Right renal cortex interstitium (tissue), 3 donors: ENCODE measurements at regions not wholly inside any gene's neighbourhood (a gene's known extent, or its start where the extent isn't known, plus 50 kb on each side); places are given as distances from the start of the nearest gene placed in this dataset.

Experiments
- DNase-seq, 3 donors: peaks; one replicate each; pipeline ENCODE4 v3.0.0-alpha.2; 2013; ENCODE audit warnings: low read depth in 3 of 3, low spot score in 2 of 3

GRCh38 chr11:130611791-130612251, 163.4 kb downstream of the ADAMTS15 start:
- DNase-seq: no peak

GRCh38 chr11:130612291-130612851, 163.9 kb downstream of the ADAMTS15 start:
- no peak for DNase-seq

- no peak for DNase-seq
These were observed 165.0 kb downstream of the ADAMTS15 start for GRCh38 chr11:130613396-130613795.

DNA sequence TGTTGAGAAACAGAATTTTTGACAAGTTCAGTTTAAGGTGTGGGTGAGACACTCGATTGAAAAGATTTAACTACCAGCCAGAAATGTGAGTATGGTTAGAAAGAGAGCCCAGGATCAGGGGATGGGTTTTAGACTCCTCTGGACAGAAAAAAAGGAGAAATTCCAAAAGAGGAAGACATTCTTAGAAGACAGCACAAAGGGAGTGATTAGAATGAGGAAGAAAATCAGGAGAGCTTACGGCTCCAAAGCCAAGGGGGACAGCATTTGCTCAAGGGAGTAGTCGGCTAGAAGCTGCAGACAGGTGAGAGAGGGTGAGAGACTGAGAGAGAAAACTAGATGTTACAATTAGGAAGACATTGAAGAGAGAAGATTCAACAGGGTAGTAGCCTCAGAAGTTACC, 166.1 kb downstream of the ADAMTS15 start:
- DNase-seq: no peak

DNA sequence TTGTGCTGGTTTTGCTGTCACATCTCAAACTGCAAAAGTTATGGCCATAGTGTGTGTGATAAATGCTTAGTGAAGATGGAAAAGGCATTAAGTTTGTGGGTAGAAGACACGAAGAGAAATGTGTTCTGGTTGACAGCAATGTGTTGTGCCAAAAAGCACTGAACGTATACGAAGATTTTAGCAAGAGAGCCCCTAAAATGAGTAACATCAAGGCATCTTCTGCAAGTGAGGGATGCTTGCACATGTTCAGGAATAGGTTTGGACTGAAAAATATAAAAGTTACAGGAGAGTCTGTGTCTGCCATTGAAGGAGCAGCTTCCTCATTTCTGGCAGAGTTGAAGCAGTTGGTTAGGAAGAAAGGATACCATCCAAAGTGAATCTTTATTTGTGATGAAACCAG, 167.1 kb downstream of the ADAMTS15 start:
- no peak for DNase-seq

- no peak for DNase-seq
These were observed 168.1 kb downstream of the ADAMTS15 start for GRCh38 chr11:130616573-130616972.

- no peak for DNase-seq
These were observed 168.6 kb downstream of the ADAMTS15 start for GRCh38 chr11:130617001-130617400.

DNA sequence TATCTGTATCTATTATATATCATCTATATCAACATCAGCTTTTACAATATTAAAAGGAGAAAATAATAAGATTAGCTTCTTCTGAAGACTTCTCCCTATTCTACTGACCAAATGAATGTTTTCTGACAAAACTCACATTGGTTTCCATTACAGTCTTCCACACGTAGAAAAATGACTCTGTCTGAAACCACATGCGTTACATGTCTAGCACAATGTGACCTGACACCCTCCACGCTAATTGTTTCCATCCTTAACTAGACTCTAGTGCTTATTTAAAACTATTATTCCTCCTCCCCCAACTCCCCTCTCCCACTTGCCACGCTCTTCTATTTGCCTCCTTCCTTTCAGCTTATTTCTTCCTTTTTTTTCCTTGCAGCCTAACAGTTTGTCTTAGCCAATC, 172.1 kb downstream of the ADAMTS15 start:
- DNase-seq: no peak

DNA sequence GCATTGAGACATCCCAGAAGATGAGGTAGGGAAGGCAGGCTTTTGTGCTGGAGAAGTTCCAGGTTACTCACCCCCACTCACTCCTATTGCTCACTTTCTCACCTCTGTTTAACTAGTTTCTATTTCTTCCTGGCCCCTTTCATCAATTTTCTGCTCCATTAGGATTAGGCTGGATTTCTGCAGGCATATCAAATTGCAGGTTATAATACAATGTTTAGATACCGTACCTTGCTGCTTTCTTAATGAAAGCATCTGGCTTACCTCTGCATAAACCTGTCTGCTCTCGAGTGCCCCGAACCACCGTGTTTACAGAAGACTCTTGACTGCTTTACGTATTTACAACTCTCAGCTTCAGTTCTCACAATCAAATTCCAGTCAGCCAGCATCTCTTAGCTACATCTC, 173.7 kb downstream of the ADAMTS15 start:
- no peak for DNase-seq

DNA sequence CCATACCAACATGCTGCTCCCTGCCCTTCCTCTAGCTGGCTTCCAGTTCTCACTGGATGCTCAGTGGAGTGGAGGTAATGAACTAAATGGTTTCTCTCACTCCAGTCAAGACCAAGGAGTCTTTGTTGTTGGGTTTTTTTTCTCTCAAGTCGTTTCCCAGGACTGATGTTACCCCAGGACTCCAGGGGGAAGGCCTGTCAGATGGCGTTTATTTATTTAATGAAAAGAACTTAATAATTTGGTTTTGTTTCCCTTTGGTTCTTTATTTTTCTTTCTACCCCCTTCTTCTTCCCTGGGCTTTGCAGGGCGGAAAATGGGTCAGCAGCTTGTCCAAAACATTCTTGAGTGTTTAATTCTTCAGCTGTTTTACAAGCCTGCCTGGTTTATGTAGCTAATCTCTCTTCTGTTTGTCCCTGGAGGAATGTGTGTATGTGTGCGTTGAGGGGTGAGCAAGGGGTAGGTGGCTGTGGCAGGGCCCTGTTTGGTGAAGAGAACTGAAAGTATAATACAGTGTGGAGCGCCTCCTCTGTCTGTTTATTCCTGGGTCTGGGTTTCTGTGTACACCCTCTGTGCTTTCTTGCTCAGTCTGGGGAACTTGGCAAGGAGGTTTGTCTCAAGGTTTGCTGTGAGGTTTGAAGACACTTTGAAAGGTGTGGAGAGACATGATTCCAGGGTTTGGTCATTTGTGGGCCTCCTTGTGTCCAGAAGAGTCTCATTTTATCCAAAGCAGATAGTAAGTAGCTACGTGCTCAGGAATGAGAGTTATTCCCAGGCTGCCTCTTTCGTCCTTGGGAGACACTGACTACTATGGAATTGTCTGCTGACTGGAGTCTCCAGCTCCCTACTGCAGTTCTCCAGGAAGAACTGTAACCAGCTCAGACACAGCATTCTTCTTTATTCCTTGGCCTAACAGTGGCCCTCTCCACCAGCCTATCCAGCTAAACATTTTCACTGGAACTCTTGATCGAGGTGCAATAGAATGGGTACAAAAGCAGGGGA, 175.5 kb downstream of the ADAMTS15 start:
- DNase-seq: no peak

- no peak for DNase-seq
These were observed 176.6 kb downstream of the ADAMTS15 start for GRCh38 chr11:130624971-130625544.

DNA sequence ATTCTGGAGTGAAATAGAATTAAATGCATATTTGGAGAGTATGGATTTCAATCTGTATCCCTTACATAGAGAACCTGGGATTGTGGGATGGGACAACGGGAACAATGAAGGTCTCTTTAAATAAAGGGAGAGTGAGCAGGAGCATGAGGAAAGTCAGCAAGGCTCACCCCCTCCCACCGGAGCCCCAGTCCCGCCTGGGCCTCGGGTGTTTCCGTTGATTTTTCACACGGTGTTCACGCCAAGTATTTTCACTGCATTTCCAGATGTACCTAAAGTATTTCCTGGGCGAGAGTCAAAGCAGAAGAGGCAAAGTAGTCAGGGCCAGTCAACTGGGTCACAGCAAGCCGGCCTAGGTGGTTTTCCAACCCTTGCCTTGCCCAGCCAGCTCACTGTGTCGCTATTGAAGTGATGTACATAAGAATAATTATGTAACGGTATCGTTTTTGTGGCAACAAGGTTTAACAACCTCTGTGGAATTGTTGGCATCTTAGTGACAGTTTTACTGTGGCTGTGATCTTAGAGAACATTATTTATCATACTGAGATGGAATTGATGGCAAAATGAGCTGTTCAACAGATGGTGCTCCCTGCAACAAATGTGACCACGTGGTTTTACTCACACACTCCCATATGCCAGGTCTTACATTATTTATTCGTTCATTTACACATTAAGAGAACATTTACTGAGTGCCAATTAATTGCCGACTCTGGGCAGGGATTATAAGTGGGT, 177.3 kb downstream of the ADAMTS15 start:
- DNase-seq: no peak

- no peak for DNase-seq
These were observed 180.6 kb downstream of the ADAMTS15 start for GRCh38 chr11:130629039-130629438.

DNA sequence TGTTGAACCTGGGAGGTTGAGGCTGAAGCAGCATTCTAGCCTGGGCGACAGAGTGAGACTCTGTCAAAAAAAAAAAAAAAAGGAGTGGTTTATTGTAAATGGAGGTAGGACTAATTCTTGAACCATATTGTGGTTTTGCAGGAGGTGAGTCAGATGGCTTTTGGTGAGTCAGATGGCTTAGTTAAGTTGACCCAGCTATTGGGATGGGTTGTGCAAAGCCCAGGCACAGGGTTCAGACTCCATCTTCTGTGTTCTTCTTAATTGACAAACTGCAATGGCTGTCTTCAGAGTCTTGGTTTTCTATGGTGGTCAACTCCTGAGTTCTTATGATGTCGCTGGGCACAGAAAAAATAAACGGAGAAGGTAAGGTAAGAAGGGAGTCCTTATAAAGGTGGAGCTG, 182.7 kb downstream of the ADAMTS15 start:
- DNase-seq: no peak

DNA sequence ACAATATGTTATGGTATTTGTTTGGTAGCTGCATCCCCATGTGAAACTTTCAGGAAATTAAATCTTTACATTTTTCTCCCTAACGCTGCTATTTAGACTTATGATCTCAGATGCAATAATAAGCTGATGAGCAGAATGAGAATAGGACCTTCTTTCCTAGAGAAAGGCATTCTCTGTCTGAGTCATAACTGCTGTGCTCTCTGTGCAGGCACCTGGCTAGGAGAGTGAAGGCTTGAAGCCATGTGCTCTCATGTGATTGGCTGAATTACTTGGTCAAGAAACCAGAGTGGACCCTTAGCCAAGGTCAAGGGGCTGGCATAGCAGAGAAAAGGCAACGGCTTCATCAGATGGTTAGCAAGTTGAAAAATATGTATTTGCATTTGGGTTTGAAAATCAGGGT, 185.0 kb downstream of the ADAMTS15 start:
- DNase-seq: no peak

GRCh38 chr11:130634186-130634585, 185.7 kb downstream of the ADAMTS15 start:
- DNase-seq: no peak

DNA sequence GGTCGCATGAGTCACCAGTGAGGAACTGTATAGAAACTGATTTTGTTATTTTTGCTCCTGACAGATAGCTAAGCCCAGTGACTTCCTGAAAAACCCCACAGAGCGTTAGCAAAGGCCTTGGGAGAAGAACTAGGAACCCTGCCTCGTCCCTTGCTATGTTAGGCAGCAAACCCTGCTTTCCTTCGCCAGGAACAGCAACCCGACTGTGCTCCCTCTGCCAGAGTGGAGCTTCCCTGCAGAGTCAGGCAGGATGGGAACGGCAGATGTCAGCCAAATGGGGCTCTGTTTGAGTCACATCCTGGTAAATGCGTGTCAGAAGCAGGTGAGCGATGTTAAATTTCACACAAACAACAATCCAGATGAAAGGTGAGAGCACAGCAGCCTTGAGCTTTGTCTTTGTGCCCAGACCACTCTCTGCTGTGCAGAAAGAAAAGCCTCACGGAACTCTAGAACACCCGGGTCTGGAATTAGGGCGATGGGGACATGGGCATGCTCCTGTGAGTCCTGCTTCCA, 186.6 kb downstream of the ADAMTS15 start:
- no peak for DNase-seq

DNA sequence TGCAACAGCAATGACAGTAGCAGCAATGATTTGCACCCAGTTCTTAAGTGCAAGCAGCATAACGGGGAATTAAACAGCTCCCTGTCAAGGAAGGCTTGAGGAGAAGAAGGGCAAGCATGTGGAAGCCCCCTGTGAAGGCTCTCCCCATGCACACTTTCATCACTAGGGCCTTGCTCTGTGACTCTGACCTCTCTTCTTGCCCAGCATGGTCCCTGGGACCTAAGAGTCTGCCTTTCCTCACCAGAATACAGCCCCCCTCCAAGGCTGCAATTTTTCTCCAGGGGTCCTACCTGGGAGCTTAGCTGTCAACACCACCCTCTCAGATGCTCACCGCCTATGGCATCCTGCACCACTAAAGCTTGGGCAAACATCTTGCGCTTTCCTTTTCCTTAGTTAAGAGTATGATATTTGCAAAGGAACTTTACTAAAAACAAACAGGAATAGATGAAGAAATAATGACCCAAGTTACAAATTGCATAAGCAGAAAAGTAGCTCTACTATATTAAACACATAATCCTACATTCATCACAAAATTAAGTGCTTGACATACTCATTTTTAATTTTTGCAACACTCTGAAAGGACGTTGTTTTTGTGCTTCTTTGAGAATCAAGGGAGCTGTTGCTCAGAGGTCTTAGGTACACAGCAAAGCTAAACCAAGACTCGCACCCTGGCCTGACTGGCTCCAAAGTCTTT, 187.6 kb downstream of the ADAMTS15 start:
- DNase-seq: no peak

- no peak for DNase-seq
These were observed 188.4 kb downstream of the ADAMTS15 start for GRCh38 chr11:130636722-130637464.

GRCh38 chr11:130637566-130637965, 189.1 kb downstream of the ADAMTS15 start:
- no peak for DNase-seq
